A673 (cell line): ENCODE measurements at regions not wholly inside any gene's neighbourhood (a gene's known extent, or its start where the extent isn't known, plus 50 kb on each side); places are given as distances from the start of the nearest gene placed in this dataset.

Experiments used
- EZH2 ChIP-seq: fragments of 200-600 bp; sonication (generic); IDR thresholded peaks from 2 replicates; pipeline ENCODE4 v1.6.1; 2017; ENCODE audit warnings: borderline replicate concordance, low read depth, mild to moderate bottlenecking, mixed read lengths, antibody characterized with exemption, low read length; ENCODE audit not compliant: poor library complexity, severe bottlenecking
- TF ChIP-seq, protein P1 (sequence below): fragments of 300-800, 200-600 bp; sonication (generic); conservative IDR thresholded peaks from 2 replicates; pipeline ENCODE4 v1.5.1; 2017; ENCODE audit warnings: low read depth, mild to moderate bottlenecking, antibody characterized with exemption, low read length, moderate library complexity, mixed read lengths

DNA sequence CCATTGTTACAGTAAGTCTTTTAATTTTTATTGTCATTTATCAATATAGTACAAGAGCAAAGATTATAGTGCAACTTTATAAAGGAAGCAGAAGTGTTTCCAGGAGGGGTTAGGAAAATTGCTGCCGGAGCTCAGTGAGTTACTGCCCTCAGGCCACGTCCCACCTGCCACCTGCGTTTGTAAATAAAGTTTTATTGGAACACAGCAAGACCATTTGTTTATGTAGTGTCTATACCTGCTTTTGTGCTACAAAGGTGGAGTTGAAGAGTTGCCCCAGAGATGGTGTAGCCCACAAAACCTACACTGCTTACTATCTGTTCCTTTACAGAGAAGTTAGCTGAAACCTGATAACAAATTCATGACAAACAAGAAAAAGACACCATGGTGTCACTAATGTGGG lies 437.8 kb upstream of the B3GAT1 start:
- TF ChIP-seq EZH2 = no peak
- TF ChIP-seq, protein P1, sequence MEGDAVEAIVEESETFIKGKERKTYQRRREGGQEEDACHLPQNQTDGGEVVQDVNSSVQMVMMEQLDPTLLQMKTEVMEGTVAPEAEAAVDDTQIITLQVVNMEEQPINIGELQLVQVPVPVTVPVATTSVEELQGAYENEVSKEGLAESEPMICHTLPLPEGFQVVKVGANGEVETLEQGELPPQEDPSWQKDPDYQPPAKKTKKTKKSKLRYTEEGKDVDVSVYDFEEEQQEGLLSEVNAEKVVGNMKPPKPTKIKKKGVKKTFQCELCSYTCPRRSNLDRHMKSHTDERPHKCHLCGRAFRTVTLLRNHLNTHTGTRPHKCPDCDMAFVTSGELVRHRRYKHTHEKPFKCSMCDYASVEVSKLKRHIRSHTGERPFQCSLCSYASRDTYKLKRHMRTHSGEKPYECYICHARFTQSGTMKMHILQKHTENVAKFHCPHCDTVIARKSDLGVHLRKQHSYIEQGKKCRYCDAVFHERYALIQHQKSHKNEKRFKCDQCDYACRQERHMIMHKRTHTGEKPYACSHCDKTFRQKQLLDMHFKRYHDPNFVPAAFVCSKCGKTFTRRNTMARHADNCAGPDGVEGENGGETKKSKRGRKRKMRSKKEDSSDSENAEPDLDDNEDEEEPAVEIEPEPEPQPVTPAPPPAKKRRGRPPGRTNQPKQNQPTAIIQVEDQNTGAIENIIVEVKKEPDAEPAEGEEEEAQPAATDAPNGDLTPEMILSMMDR = no peak
